Gastrocnemius medialis (tissue), 4 donors: ENCODE measurements at regions not wholly inside any gene's neighbourhood (a gene's known extent, or its start where the extent isn't known, plus 50 kb on each side); places are given as distances from the start of the nearest gene placed in this dataset.

Source experiments
- POLR2A ChIP-seq, 2 donors: fragments of 450-650 bp; IDR thresholded peaks; one replicate each; pipeline ENCODE4 v1.6.1; 2017; ENCODE audit warnings: antibody characterized with exemption in 2 of 2, mild to moderate bottlenecking in 2 of 2, moderate library complexity in 2 of 2
- TF ChIP-seq, protein P1 (sequence below), 5 experiments: fragments of 450-650 bp in 3 of 5; fragments of 200-600 bp in 2 of 5; sonication (generic) in 2 of 5; IDR thresholded peaks in 4 of 5; conservative IDR thresholded peaks in 1 of 5; 1 replicate in 4 of 5; 2 replicates in 1 of 5; pipeline ENCODE4 v1.5.1; 2016 to 2019; ENCODE audit warnings: antibody characterized with exemption in 5 of 5, mild to moderate bottlenecking in 3 of 5, moderate library complexity in 3 of 5

DNA sequence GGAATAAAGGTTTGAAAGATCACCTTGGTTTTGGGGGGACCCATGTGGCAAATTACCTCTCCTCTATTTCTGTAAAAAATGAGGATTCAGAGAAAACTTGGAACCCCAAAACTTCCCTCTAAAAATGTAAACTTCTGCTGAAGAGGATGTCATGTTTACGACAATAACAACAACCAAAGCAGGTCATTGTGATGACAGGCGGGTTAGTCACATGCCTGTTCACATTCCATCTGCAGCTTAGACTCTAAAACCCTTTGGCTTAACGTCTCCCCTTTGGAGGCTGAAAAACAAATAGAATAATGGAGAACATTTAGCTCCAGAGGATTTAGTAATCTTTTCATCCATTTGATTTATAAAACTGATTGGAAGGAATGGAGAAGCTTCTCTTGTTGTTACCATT is 75.0 kb upstream of the FAM9C start:
- TF ChIP-seq, protein P1, sequence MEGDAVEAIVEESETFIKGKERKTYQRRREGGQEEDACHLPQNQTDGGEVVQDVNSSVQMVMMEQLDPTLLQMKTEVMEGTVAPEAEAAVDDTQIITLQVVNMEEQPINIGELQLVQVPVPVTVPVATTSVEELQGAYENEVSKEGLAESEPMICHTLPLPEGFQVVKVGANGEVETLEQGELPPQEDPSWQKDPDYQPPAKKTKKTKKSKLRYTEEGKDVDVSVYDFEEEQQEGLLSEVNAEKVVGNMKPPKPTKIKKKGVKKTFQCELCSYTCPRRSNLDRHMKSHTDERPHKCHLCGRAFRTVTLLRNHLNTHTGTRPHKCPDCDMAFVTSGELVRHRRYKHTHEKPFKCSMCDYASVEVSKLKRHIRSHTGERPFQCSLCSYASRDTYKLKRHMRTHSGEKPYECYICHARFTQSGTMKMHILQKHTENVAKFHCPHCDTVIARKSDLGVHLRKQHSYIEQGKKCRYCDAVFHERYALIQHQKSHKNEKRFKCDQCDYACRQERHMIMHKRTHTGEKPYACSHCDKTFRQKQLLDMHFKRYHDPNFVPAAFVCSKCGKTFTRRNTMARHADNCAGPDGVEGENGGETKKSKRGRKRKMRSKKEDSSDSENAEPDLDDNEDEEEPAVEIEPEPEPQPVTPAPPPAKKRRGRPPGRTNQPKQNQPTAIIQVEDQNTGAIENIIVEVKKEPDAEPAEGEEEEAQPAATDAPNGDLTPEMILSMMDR (IDR thresholded peaks at IDR 0.05 in 4 of 5, conservative IDR thresholded peaks at IDR 0.05 in 1 of 5): no peak
- TF ChIP-seq POLR2A (IDR thresholded peaks at IDR 0.05): no peak
